ENCODE measurements at regions not wholly inside any gene's neighbourhood (a gene's known extent, or its start where the extent isn't known, plus 50 kb on each side); places are given as distances from the start of the nearest gene placed in this dataset.
A peak's percentile ranks its signal among the peaks of the same experiment; 100 is the strongest.

DNA sequence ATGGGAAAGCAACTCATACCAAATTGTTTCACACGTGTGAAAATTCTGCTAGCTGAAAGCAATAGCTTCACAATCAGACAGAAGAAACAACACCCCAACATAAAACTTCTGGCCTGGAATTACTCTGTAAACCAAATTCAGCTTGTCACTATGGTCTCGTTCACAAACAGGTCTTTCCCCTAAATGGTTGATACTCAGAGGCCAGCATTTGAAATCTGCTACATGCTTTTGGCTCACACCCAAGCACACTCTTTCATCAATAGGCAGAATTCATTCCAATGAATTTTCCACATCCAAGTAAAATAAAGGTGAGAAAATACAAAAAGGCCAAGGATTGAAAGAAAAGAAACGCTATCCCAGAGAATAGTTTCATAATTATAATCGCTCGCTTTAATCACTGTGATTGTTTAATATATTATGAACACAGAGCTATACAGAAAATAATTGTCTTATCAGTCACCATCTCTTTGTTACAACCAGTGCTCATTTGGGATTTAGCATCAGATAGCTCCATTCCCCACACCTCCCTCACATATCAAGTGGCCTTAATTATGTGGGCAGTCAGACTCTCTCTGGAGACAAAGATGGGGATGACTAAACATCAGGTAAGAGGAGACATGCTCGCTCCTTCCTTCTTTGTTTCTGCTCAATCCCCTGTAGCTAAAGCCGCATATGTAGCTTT lies 503.8 kb upstream of the ARRDC4 start:
- DNase-seq = no peak

GRCh38 chr15:97457203-97457847 lies 503.2 kb upstream of the ARRDC4 start:
- DNase-seq = no peak

DNA sequence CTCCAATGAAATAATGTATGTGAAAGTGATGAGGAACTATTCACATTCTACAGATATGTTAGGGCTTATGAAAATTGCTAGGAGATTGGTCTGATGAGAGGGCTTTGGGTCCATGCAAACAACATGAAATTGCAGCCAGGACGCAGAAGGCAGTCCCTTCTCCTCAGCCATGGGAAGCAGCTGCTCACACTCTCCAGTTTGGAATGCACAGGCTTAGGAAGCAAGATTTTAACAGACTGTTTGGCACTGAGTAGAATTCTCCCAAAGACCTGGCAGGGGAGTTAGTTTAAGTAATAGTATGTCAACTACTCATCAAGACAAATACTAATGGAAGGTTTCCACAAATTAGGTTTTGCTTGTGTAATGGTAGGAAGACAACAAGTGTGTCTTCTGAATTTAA lies 500.7 kb upstream of the ARRDC4 start:
- no peak for DNase-seq

GRCh38 chr15:97461226-97461625 lies 499.3 kb upstream of the ARRDC4 start:
- no peak for DNase-seq

DNA sequence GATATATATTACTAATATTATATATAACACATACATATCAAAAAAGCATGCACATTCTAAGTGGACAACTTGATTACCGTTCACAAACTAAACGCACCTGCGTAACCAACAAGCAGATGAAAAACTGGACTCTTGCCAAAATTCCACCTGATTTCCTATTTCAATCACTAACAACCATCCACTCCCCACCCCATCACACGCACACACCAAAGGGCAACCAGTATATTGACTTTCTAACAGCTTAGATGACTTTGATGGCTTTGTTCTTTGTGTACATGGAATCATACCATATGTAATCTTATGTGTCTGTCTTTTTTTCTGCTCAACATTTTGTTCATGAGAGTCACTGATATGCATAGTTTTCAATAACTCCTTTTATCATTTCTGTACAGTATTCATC lies 496.8 kb upstream of the ARRDC4 start:
- no peak for DNase-seq

GRCh38 chr15:97470417-97470816 lies 490.1 kb upstream of the ARRDC4 start:
- DNase-seq = no peak

- DNase-seq = no peak
Measured at GRCh38 chr15:97473627-97474026, 486.9 kb upstream of the ARRDC4 start.

- no peak for DNase-seq
Measured at GRCh38 chr15:97479957-97480356, 480.5 kb upstream of the ARRDC4 start.

GRCh38 chr15:97482521-97482920 lies 478.0 kb upstream of the ARRDC4 start:
- DNase-seq = no peak

- no peak for DNase-seq
Measured at GRCh38 chr15:97483232-97483631, 477.3 kb upstream of the ARRDC4 start.

DNA sequence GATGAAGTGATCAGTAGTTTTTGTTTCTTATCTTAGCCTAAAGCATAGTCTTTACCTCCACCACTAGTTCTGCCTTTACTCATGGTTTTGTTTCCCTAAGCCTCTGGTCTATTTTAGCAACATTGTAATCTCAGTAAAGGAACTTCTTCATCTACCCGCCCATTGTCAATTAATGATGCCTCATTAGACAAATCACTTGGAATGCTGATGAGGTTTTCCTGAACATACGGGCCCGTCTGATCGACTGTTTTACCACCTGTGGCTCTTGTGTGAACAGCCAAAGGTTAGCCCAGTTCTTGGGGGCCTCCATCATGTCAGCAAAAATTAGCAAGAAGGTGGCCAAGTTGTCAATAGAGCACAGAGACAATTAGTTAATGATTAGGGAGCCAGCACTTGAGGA lies 470.1 kb upstream of the ARRDC4 start:
- no peak for DNase-seq

- peak; percentile 3 for DNase-seq
Measured at GRCh38 chr15:97501291-97501690, 459.2 kb upstream of the ARRDC4 start.

- DNase-seq = no peak
Measured at GRCh38 chr15:97502038-97502437, 458.5 kb upstream of the ARRDC4 start.

DNA sequence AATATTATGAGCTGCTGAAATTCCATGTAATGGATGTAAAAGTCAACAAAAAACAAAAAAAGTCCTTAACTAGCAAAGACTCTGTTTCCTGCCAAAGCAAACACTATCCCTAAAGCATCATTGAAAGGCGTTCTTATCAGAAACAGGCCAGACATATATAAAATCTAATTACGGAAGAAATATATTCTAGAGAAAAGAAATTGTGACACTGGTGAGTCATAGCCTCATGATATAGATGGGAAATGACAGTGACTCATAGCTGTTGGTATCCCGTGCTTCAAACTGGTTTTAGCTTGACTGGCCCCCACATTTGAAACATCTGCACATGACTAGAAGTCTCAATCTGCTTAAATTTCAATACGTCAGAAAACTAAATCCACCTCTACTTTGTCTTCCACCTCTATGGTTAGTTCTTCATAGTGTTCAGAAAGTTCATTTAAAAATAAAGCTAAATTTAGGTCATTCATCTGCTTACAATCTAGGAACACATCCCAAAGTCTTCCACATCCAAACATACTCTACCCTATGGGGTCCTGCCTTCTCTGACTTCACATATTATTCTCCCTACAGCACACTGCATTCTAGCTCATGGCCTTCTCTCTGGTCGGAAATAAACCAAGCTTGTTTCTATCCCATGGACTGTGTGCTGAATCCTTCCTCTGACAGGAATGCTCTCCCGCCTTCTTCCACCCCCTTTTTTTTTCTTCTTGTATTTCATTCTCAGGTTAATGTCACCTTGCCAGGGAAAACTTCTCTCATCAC lies 456.3 kb upstream of the ARRDC4 start:
- DNase-seq = no peak

- no peak for DNase-seq
Measured at GRCh38 chr15:97517737-97518136, 442.8 kb upstream of the ARRDC4 start.

GRCh38 chr15:97520689-97521088 lies 439.8 kb upstream of the ARRDC4 start:
- no peak for DNase-seq

- no peak for DNase-seq
Measured at GRCh38 chr15:97521381-97522285, 438.9 kb upstream of the ARRDC4 start.

DNA sequence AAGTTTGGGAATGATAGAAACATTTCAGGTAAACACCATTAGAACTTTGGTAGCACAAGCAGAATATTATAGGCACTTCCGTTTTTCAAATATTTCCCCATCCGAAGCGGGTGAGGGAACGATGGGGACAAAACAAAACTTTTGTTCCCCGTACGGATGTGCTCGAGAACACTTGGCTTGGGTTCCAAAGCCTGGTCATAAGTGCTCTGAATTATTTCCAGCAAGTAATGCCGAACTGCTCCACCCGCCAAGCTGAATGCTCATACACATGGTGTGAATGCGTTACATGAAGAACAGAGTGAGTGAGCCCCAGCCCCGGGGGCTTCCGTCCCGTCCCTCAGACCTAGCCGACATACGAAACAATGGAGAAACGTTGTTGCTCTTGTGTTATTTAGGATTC lies 438.2 kb upstream of the ARRDC4 start:
- no peak for DNase-seq

- DNase-seq = no peak
Measured at GRCh38 chr15:97525809-97526208, 434.7 kb upstream of the ARRDC4 start.

DNA sequence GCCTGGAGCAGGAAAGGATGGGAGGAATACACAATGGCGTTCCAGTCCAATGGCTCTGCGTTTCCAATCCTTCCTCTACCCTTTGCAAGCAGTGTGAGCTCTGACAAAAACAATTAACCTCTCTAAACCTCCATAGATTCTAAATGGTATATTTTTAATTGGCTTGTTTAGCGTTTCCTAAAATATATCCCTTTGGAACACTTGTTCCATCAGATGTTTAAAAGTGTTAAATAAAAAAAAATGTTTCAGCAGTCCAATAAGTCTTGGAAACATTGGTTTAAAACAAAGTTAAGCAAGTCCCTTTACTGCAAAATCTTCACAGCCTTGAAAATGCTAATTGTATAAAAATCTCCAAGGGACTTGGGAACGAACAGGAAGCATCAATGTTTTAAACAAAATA lies 432.3 kb upstream of the ARRDC4 start:
- no peak for DNase-seq

GRCh38 chr15:97545799-97546198 lies 414.7 kb upstream of the ARRDC4 start:
- no peak for DNase-seq

DNA sequence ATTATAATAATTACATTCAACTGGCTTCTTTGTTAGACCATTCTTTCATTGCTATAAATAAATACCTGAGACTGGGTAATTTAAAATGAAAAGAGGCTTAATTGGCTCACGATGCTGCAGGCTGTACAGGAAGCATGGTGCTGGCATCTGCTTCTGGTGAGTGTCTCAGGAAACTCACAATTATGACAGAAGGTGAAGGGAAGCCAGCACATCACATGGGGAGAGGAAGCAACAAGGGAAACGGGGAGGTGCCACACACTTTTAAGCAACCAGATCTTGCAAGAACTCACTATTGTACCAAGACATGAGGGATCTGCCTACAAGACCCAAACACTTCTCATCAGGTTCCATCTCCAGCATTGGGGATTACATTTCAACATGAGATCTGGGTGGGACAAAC lies 413.1 kb upstream of the ARRDC4 start:
- DNase-seq = no peak

- no peak for DNase-seq
Measured at GRCh38 chr15:97561529-97561928, 399.0 kb upstream of the ARRDC4 start.
